PC-9 (cell line): ENCODE measurements at regions not wholly inside any gene's neighbourhood (a gene's known extent, or its start where the extent isn't known, plus 50 kb on each side); places are given as distances from the start of the nearest gene placed in this dataset.

ENCODE experiments used
- CTCF ChIP-seq: fragments of 200-600 bp; sonication (generic); conservative IDR thresholded peaks from 2 replicates; pipeline ENCODE4 v1.6.1; 2017; ENCODE audit warnings: mixed run types, antibody characterized with exemption, mild to moderate bottlenecking, moderate library complexity
- EZH2 ChIP-seq: fragments of 200-600 bp; sonication (generic); IDR thresholded peaks from 2 replicates; pipeline ENCODE4 v1.8.0; 2017; ENCODE audit warnings: antibody characterized with exemption, low read depth

GRCh38 chr2:234555616-234556249 is 58.9 kb upstream of the ARL4C start:
- TF ChIP-seq CTCF (no peak), EZH2 (no peak)
